HG02642 (cell line): ENCODE measurements at regions not wholly inside any gene's neighbourhood (a gene's known extent, or its start where the extent isn't known, plus 50 kb on each side); places are given as distances from the start of the nearest gene placed in this dataset.

Experiments used
- ATAC-seq: cut with Tn5 transposase; IDR thresholded peaks from one replicate; pipeline ENCODE4 v1.9.1; 2021; ENCODE audit warnings: mild to moderate bottlenecking; ENCODE audit not compliant: unreplicated experiment, poor library complexity

GRCh38 chr10:106217627-106218026 lies 946.9 kb downstream of the SORCS1 start:
- ATAC-seq = no peak

DNA sequence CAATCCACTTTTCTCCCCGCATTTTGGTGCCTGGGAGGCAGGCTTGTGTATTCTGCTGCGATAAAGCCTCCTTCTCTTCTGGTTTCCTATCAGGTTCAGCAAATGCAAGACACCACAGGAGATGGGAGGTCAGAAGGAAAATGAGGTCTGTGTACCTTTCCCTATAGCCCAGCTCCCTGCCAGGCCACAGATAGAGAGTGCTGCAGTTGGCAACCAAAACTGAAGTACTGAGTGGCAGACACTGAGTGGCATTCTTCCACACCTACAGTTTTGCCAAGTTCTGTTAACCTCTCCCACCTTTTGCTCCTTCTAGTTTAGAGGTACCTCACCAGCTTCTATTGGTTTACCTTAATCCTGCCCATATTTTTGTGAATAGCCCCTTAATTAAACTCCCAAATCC lies 948.4 kb downstream of the SORCS1 start:
- no peak for ATAC-seq

DNA sequence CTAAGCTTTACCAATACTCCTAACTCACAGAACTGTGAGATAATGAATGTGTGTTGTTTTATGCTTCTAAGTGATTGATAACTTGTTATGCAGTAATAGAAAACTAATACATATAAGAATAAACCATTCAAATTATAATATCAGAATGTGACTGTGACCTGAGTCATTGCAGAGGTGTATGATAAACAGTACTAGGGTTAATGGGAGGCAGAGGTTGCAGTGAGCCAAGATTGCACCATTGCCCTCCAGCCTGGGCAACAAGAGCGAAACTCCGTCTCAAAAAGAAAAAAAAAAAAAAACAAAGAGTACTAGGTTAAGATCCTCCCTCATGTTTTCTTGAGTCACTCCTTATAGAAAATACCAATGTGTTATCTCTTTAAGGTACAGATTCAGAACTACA lies 950.3 kb downstream of the SORCS1 start:
- no peak for ATAC-seq

GRCh38 chr10:106213493-106213892 lies 951.0 kb downstream of the SORCS1 start:
- no peak for ATAC-seq

DNA sequence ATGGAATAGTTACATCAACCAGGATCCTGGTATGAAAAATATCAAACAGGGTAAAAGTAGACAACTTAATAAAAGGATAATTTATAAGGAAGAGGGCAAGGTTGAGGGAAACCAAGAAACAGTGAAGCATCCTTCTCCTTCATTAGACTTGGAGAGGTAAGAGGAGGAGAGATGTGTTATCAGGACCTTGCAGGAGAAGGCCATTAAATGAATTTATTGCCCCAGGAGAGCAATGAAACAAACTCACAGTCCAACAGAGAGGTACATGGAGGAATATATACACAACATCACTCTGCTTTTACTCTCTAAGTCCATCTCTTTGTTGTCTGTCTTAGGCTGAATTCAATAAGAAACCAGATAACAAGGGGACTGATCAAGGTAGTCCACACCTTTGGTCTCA lies 966.2 kb downstream of the SORCS1 start:
- no peak for ATAC-seq

GRCh38 chr10:106189292-106189691 lies 975.2 kb downstream of the SORCS1 start:
- no peak for ATAC-seq

GRCh38 chr10:106185951-106186350 lies 978.6 kb downstream of the SORCS1 start:
- no peak for ATAC-seq

DNA sequence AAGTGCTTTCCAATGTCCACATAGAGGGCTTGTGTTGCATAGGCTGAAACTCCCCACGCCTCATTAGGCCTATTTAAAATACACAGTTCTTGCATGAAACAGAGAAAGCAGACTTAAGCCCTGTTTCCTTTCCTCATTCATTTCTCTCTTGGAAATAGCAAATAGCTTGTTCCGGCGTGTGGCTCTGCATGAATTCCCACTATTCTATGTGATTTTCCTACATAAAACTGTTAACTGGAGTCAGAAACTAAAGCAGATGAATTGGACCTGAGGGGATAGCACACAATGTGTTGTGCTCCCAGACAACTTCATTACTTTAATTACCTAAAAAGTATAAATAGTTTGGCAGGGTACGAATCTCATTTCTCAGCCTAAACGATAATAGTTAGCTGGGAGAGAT lies 981.5 kb downstream of the SORCS1 start:
- ATAC-seq = no peak

DNA sequence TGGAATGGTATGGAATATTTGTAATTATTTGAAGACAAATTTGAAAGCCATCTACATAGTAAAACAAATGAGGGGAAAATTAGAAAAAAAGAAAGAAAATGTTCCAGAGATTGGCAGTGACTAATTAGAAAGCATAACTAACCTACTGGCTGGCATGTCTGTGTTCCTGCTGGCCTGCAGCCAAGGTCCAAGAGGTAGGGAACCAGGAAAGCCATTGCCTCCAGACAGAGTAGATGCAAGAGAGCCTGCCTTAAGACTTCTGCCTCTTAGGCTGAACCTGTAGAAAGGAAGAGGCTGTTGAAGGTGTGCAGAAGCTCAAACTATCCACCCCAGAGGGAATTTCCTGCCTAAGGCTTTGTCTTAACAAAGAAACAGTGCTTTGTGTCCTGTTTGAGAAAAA lies 982.0 kb downstream of the SORCS1 start:
- ATAC-seq = no peak

GRCh38 chr10:106181501-106181900 lies 983.0 kb downstream of the SORCS1 start:
- ATAC-seq = no peak

DNA sequence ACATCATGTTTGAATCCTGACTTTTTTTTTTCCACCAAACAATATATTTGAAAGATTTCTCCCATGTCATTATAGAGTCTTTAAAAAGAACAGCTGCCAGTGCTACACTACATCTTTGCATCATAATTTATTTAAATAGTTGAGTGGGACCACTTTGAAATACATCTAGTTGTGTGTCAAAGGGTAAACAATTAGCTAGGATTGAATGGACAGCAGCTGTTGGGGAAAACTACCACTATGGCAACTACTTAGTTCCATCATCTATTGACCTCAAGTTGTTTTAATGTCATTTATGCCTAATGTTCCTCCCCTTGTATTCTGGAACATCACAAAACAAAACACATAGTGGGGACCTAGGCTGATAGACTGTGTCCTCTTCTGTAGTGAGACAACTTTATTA lies 985.1 kb downstream of the SORCS1 start:
- ATAC-seq = no peak

- ATAC-seq = no peak
These were observed 988.6 kb downstream of the SORCS1 start for GRCh38 chr10:106175760-106176377.

DNA sequence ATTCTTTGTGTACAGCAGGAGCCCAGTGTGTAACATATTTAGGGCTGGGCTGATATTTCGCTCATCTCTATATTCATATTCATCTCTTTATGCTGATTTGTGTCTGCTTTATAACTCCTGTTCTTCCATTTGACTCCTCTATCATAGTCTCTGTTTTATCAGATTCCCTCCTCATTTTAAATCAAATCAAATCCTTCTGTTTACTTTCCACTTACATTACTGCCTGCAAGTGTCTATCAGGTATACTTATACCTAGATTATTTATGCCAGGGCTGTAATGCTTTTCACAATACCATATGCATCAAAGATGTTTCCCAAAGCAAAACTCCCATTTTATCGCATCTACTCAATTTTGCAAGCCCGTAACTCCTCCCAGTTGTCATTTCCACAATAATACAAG lies 990.7 kb downstream of the SORCS1 start:
- ATAC-seq = no peak

DNA sequence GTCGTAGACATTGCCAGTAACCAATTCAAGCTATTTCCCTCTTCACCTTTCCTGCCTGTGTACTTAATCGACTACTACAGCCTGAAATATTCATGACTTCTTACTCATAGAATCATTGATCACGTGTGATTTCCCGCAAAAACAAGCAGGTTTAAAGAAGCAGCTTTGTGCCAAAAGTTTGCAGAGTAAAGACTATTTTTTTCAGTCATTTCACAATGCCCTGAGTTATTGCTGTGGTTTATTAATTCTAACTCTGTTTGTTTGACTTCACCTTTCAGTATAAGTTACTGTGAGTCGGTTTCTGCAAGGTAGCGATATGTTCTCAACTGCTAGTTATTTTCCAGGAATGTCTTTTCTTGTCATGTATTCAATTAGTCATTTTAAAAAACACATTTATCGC lies 995.3 kb downstream of the SORCS1 start:
- no peak for ATAC-seq

- ATAC-seq = no peak
These were observed 996.6 kb downstream of the SORCS1 start for GRCh38 chr10:106167946-106168345.

GRCh38 chr10:106158241-106158640 lies 1006.3 kb downstream of the SORCS1 start:
- ATAC-seq = no peak

DNA sequence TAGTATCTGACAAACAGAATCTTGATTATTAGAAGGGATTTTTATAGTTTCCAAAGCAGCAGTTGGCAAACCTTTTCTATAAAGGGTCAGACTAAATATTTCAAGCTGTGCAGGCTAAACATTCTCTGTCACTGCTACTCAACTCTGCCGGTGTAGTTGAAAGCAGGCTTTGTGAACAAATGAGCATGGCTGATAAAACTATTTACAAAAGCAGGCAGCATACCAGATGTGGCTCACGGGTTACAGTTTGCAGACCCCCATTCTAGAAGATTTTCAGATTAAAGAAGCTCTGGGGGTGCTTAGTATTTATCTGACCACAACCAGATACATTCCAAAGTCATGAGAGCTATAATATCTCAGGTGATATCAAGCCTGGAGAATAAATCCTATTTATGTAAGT lies 1017.5 kb downstream of the SORCS1 start:
- no peak for ATAC-seq

GRCh38 chr10:106139915-106140314 lies 1024.6 kb downstream of the SORCS1 start:
- ATAC-seq = no peak

DNA sequence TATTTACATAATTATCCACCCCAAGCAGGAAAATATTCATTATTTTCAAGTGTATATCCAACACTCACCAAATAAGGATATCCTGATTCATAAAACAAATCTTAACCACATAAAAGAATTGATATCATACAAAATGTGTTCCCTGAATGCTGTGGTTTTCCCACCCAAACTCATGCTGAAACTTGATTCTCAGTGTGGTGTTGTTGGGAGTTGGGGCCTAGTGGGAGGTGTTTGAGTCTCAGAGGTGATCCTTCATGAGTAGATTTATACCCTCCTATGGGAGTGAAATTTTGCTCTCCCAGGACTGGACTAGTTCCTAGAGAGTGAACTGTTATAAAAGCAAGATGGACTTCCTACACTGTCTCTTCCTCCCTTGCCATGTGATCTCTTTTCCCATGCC lies 1028.3 kb downstream of the SORCS1 start:
- ATAC-seq = no peak

GRCh38 chr10:106134326-106135000 lies 1030.0 kb downstream of the SORCS1 start:
- ATAC-seq = no peak

GRCh38 chr10:106133451-106133850 lies 1031.1 kb downstream of the SORCS1 start:
- ATAC-seq = no peak

- ATAC-seq = no peak
These were observed 1031.5 kb downstream of the SORCS1 start for GRCh38 chr10:106132956-106133355.
